ENCODE measurements at regions not wholly inside any gene's neighbourhood (a gene's known extent, or its start where the extent isn't known, plus 50 kb on each side); places are given as distances from the start of the nearest gene placed in this dataset.

- TF ChIP-seq TSHZ2 (CRISPR knock-in tag; IDR thresholded peaks at IDR 0.05): no peak
- no peak for TF ChIP-seq ZNF8 (CRISPR knock-in tag; IDR thresholded peaks at IDR 0.05)
- TF ChIP-seq ZC3H10 (CRISPR knock-in tag; IDR thresholded peaks at IDR 0.05): no peak
- TF ChIP-seq ZFP30 (CRISPR knock-in tag; IDR thresholded peaks at IDR 0.05): no peak
- TF ChIP-seq ISL1 (CRISPR knock-in tag; IDR thresholded peaks at IDR 0.05): no peak
- no peak for TF ChIP-seq RARB (CRISPR knock-in tag; IDR thresholded peaks at IDR 0.05)
- TF ChIP-seq TOX (CRISPR knock-in tag; IDR thresholded peaks at IDR 0.05; ENCODE audit: borderline replicate concordance): no peak
- no peak for TF ChIP-seq CREB5 (CRISPR knock-in tag; IDR thresholded peaks at IDR 0.05; ENCODE audit: low read depth)
- no peak for TF ChIP-seq PPARA (CRISPR knock-in tag; IDR thresholded peaks at IDR 0.05; ENCODE audit: borderline replicate concordance)
- ATAC-seq: no peak; the same call in 2 of the 3 replicates
Measured at GRCh38 chr17:72381597-72382397, 261.0 kb downstream of the SOX9 start.

- TF ChIP-seq ZNF70 (CRISPR knock-in tag; IDR thresholded peaks at IDR 0.05) (no peak), BACH2 (CRISPR knock-in tag; IDR thresholded peaks at IDR 0.05; ENCODE audit: borderline replicate concordance) (no peak), CSRNP3 (CRISPR knock-in tag; IDR thresholded peaks at IDR 0.05) (no peak), ARNTL (CRISPR knock-in tag; IDR thresholded peaks at IDR 0.05; ENCODE audit: borderline replicate concordance, low read depth) (no peak), CSDC2 (CRISPR knock-in tag; IDR thresholded peaks at IDR 0.05) (no peak), ZNF565 (CRISPR knock-in tag; conservative IDR thresholded peaks at IDR 0.05; ENCODE audit: low read depth) (no peak), ZFP30 (CRISPR knock-in tag; IDR thresholded peaks at IDR 0.05) (no peak), TSHZ2 (CRISPR knock-in tag; IDR thresholded peaks at IDR 0.05) (no peak), POU6F1 (CRISPR knock-in tag; IDR thresholded peaks at IDR 0.05; ENCODE audit: borderline replicate concordance, low read depth) (no peak), OSR1 (CRISPR knock-in tag; IDR thresholded peaks at IDR 0.05) (no peak), GLIS3 (CRISPR knock-in tag; IDR thresholded peaks at IDR 0.05) (no peak), PATZ1 (CRISPR knock-in tag; IDR thresholded peaks at IDR 0.05; ENCODE audit: borderline replicate concordance) (no peak), ESRRG (CRISPR knock-in tag; IDR thresholded peaks at IDR 0.05) (no peak), TOX (CRISPR knock-in tag; IDR thresholded peaks at IDR 0.05; ENCODE audit: borderline replicate concordance) (no peak), ZC3H10 (CRISPR knock-in tag; IDR thresholded peaks at IDR 0.05) (no peak), TCF4 (CRISPR knock-in tag; IDR thresholded peaks at IDR 0.05; ENCODE audit: borderline replicate concordance) (no peak), SNAI2 (CRISPR knock-in tag; IDR thresholded peaks at IDR 0.05) (no peak), CREB5 (CRISPR knock-in tag; IDR thresholded peaks at IDR 0.05; ENCODE audit: low read depth) (no peak)
- no peak for ATAC-seq
Measured at GRCh38 chr17:72382971-72383722, 262.3 kb downstream of the SOX9 start.
